ENCODE measurements at regions not wholly inside any gene's neighbourhood (a gene's known extent, or its start where the extent isn't known, plus 50 kb on each side); places are given as distances from the start of the nearest gene placed in this dataset.

DNA sequence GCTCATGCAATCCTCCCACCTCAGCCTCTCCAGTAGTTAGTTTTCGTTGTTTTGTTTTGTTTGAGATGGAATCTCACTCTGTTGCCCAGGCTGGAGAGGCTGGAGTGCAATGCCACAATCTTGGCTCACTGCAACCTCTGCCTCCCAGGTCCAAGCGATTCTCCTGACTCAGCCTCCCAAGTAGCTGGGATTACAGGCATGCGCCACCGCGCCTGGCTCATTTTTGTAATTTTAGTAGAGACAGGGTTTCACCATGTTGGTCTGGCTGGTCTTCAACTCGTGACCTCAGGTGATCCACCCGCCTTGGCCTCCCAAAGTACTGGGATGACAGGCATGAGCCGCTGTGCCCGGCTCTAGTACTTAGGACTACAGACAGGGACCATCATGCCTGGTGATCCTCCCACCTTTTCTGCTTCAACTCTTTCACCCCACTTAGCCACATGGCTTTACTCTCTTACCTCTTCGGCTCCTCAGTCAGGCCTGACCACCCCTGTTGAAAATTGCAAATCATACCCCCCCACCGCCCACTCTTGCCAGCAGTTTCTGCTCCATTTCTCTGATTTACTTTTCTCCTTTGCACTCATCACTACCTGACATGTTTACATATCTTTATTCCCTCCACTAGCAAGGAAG, 157.1 kb upstream of the GRK3 start:
- Histone ChIP-seq H3K4me3 (ENCODE audit: insufficient read depth in 1 of 2, low read depth in 1 of 2, low read length in 2 of 2) (no peak overlapping the region), H3K36me3 (ENCODE audit: control insufficient read depth in 1 of 2, insufficient read depth in 2 of 2, low read depth in 1 of 2, low read length in 2 of 2) (no peaks in the 10 kb centered on the region), H2BK12ac (ENCODE audit: low read length in 2 of 2) (no peak overlapping the region), H2BK5ac (ENCODE audit: low read depth, low read length, poor library complexity, severe bottlenecking) (no peak overlapping the region), H3K9ac (ENCODE audit: low read length) (no peak overlapping the region), H2AFZ (ENCODE audit: low read depth, low read length) (no peak overlapping the region), H2BK15ac (ENCODE audit: low read depth, poor library complexity, severe bottlenecking) (no peak overlapping the region), H3K4me1 (ENCODE audit: control insufficient read depth, insufficient read depth, low read depth, low read length) (peaks cover 20% of the 10 kb centered on the region), H3K79me1 (replicated peaks; ENCODE audit: low read length, poor library complexity, severe bottlenecking) (peaks cover 2% of the 10 kb centered on the region), H4K91ac (ENCODE audit: low read length) (no peak overlapping the region), H4K8ac (ENCODE audit: low read length) (no peak overlapping the region), H3K18ac (ENCODE audit: low read depth in 1 of 2, low read length in 2 of 2) (no peak overlapping the region), H2AK5ac (ENCODE audit: low read length, severe bottlenecking) (no peak overlapping the region), H3K9me3 (ENCODE audit: control insufficient read depth, low read length) (no peaks in the 10 kb centered on the region), H2BK120ac (ENCODE audit: low read depth, low read length) (no peak overlapping the region), H3K4me2 (ENCODE audit: low read length, poor library complexity, severe bottlenecking) (no peak overlapping the region), H3K4ac (ENCODE audit: low read depth in 1 of 2, low read length in 2 of 2) (no peak overlapping the region), H3K27me3 (ENCODE audit: control insufficient read depth in 1 of 2, insufficient read depth in 1 of 2, low read length in 2 of 2) (peaks cover 0 to 4% of the 10 kb centered on the region in 2 experiments), H3K14ac (ENCODE audit: low read length in 2 of 2) (no peak overlapping the region), H3K23ac (ENCODE audit: low read length in 2 of 2) (no peak overlapping the region), H3K27ac (ENCODE audit: low read length, poor library complexity, severe bottlenecking) (no peak overlapping the region)
- no peak for DNase-seq
- WGBS = 94% methylated on average over 11 of the region's 11 CpGs

DNA sequence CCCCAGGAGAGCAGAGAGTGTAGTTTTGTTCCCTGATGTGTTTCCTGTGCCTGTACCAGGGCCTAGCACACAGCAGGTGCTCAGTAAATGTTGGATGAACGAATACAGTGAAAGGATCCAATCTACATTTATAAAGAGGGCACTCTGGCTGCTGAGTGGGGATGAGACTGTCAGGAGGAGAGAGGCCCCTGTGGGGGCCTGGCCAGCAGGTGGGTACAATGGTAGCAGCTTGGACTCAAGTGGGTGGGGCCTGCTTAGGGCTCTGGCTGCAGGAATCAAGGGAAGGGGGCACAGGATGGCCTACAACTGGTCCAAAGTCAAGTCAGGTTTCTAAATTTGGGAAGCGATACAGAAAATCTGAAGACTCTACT, 156.6 kb upstream of the GRK3 start:
- Histone ChIP-seq H2AFZ (ENCODE audit: low read depth, low read length) (no peak overlapping the region), H2BK12ac (ENCODE audit: low read length in 2 of 2) (no peak overlapping the region), H3K79me1 (replicated peaks; ENCODE audit: low read length, poor library complexity, severe bottlenecking) (no peaks in the 10 kb centered on the region), H3K4me2 (ENCODE audit: low read length, poor library complexity, severe bottlenecking) (no peak overlapping the region), H3K36me3 (ENCODE audit: control insufficient read depth in 1 of 2, insufficient read depth in 2 of 2, low read depth in 1 of 2, low read length in 2 of 2) (no peaks in the 10 kb centered on the region), H2BK15ac (ENCODE audit: low read depth, poor library complexity, severe bottlenecking) (no peak overlapping the region), H2BK120ac (ENCODE audit: low read depth, low read length) (no peak overlapping the region), H3K14ac (ENCODE audit: low read length in 2 of 2) (no peak overlapping the region), H3K4ac (ENCODE audit: low read depth in 1 of 2, low read length in 2 of 2) (no peak overlapping the region), H3K9me3 (ENCODE audit: control insufficient read depth, low read length) (no peaks in the 10 kb centered on the region), H3K4me3 (ENCODE audit: insufficient read depth in 1 of 2, low read depth in 1 of 2, low read length in 2 of 2) (no peak overlapping the region), H4K8ac (ENCODE audit: low read length) (no peak overlapping the region), H3K27me3 (ENCODE audit: control insufficient read depth in 1 of 2, insufficient read depth in 1 of 2, low read length in 2 of 2) (peaks cover 0 to 4% of the 10 kb centered on the region in 2 experiments), H3K18ac (ENCODE audit: low read depth in 1 of 2, low read length in 2 of 2) (no peak overlapping the region), H2AK5ac (ENCODE audit: low read length, severe bottlenecking) (no peak overlapping the region), H3K23ac (ENCODE audit: low read length in 2 of 2) (no peak overlapping the region), H4K91ac (ENCODE audit: low read length) (no peak overlapping the region), H3K4me1 (ENCODE audit: control insufficient read depth, insufficient read depth, low read depth, low read length) (peaks cover 15% of the 10 kb centered on the region), H2BK5ac (ENCODE audit: low read depth, low read length, poor library complexity, severe bottlenecking) (no peak overlapping the region), H3K9ac (ENCODE audit: low read length) (no peak overlapping the region), H3K27ac (ENCODE audit: low read length, poor library complexity, severe bottlenecking) (no peak overlapping the region)
- 77% methylated on average over 1 of the region's 2 CpGs for WGBS
- no peak for DNase-seq

DNA sequence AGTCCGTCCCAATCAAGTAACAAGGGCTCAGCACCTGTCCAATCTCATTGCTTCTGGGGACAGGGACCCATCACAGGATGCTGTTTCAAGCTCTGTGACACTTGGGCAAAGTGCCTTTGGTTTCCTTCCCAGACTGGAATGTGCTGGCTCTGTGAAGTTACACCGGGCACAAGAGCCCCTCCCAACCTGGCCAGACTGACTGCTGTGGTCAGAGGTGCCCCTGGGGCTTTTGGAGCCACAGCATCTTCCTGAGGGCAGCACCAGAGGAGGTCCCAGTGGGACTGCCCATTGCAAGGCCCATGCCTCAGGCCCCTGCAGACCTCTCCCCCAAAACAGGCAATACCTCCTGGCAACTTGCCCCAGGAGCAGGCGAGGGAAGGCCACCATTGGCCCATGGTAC, 155.2 kb upstream of the GRK3 start:
- H3K4ac ChIP-seq (ENCODE audit: low read depth in 1 of 2, low read length in 2 of 2) = no peak overlapping the region
- DNase-seq = no peak
- no peak overlapping the region for H3K14ac ChIP-seq (ENCODE audit: low read length in 2 of 2)
- no peak overlapping the region for H2BK120ac ChIP-seq (ENCODE audit: low read depth, low read length)
- H3K27ac ChIP-seq (ENCODE audit: low read length, poor library complexity, severe bottlenecking) = no peak overlapping the region
- H3K27me3 ChIP-seq (ENCODE audit: control insufficient read depth in 1 of 2, insufficient read depth in 1 of 2, low read length in 2 of 2) = peaks cover 5 to 14% of the 10 kb centered on the region in 2 experiments
- no peak overlapping the region for H4K8ac ChIP-seq (ENCODE audit: low read length)
- H2BK5ac ChIP-seq (ENCODE audit: low read depth, low read length, poor library complexity, severe bottlenecking) = no peak overlapping the region
- H3K4me3 ChIP-seq (ENCODE audit: insufficient read depth in 1 of 2, low read depth in 1 of 2, low read length in 2 of 2) = no peak overlapping the region
- H2AFZ ChIP-seq (ENCODE audit: low read depth, low read length) = no peak overlapping the region
- H3K36me3 ChIP-seq (ENCODE audit: control insufficient read depth in 1 of 2, insufficient read depth in 2 of 2, low read depth in 1 of 2, low read length in 2 of 2) = no peaks in the 10 kb centered on the region
- H3K9ac ChIP-seq (ENCODE audit: low read length) = no peak overlapping the region
- H3K79me1 ChIP-seq (replicated peaks; ENCODE audit: low read length, poor library complexity, severe bottlenecking) = no peaks in the 10 kb centered on the region
- 82% methylated on average over 3 of the region's 3 CpGs for WGBS
- no peak overlapping the region for H3K4me2 ChIP-seq (ENCODE audit: low read length, poor library complexity, severe bottlenecking)
- no peak overlapping the region for H3K23ac ChIP-seq (ENCODE audit: low read length in 2 of 2)
- no peak overlapping the region for H2BK15ac ChIP-seq (ENCODE audit: low read depth, poor library complexity, severe bottlenecking)
- H2AK5ac ChIP-seq (ENCODE audit: low read length, severe bottlenecking) = no peak overlapping the region
- no peak overlapping the region for H2BK12ac ChIP-seq (ENCODE audit: low read length in 2 of 2)
- no peak overlapping the region for H3K18ac ChIP-seq (ENCODE audit: low read depth in 1 of 2, low read length in 2 of 2)
- H3K4me1 ChIP-seq (ENCODE audit: control insufficient read depth, insufficient read depth, low read depth, low read length) = peaks cover 6% of the 10 kb centered on the region
- no peak overlapping the region for H4K91ac ChIP-seq (ENCODE audit: low read length)
- no peaks in the 10 kb centered on the region for H3K9me3 ChIP-seq (ENCODE audit: control insufficient read depth, low read length)

DNA sequence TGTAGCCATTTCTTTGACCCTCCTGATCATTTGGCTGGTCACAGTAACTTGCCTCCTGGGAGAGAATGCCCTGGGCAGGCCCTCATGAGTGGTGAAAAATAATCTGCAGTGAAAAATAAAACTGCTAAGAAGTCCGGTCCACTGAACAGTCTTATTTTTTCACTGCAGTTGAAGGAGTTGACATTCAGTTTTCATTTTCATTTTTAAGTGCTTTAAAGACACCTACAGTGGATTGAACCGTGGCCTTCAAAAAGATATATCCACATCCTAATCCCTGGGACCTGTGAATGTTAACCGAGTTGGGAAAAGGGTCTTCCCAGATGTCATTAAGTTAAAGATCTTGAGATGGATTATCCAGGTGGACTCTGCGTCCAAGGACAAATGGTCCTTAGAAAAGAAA, 153.6 kb upstream of the GRK3 start:
- WGBS = 88% methylated on average over 3 of the region's 4 CpGs

More for the DNA sequence above, 153.6 kb upstream of the GRK3 start:
- Histone ChIP-seq H4K91ac (ENCODE audit: low read length) (no peak overlapping the region), H3K14ac (ENCODE audit: low read length in 2 of 2) (no peak overlapping the region), H2BK15ac (ENCODE audit: low read depth, poor library complexity, severe bottlenecking) (no peak overlapping the region), H3K23ac (ENCODE audit: low read length in 2 of 2) (no peak overlapping the region), H3K27me3 (ENCODE audit: control insufficient read depth in 1 of 2, insufficient read depth in 1 of 2, low read length in 2 of 2) (peaks cover 11 to 24% of the 10 kb centered on the region in 2 experiments), H3K79me1 (replicated peaks; ENCODE audit: low read length, poor library complexity, severe bottlenecking) (no peaks in the 10 kb centered on the region), H3K36me3 (ENCODE audit: control insufficient read depth in 1 of 2, insufficient read depth in 2 of 2, low read depth in 1 of 2, low read length in 2 of 2) (no peaks in the 10 kb centered on the region), H3K4ac (ENCODE audit: low read depth in 1 of 2, low read length in 2 of 2) (no peak overlapping the region), H2BK5ac (ENCODE audit: low read depth, low read length, poor library complexity, severe bottlenecking) (no peak overlapping the region), H2AFZ (ENCODE audit: low read depth, low read length) (no peak overlapping the region), H3K4me1 (ENCODE audit: control insufficient read depth, insufficient read depth, low read depth, low read length) (no peaks in the 10 kb centered on the region), H3K4me2 (ENCODE audit: low read length, poor library complexity, severe bottlenecking) (peak overlapping the region; percentile 6), H3K9ac (ENCODE audit: low read length) (no peak overlapping the region), H3K18ac (ENCODE audit: low read depth in 1 of 2, low read length in 2 of 2) (no peak overlapping the region), H3K9me3 (ENCODE audit: control insufficient read depth, low read length) (no peaks in the 10 kb centered on the region), H3K4me3 (ENCODE audit: insufficient read depth in 1 of 2, low read depth in 1 of 2, low read length in 2 of 2) (no peak overlapping the region), H4K8ac (ENCODE audit: low read length) (no peak overlapping the region), H2BK120ac (ENCODE audit: low read depth, low read length) (no peak overlapping the region), H3K27ac (ENCODE audit: low read length, poor library complexity, severe bottlenecking) (no peak overlapping the region), H2AK5ac (ENCODE audit: low read length, severe bottlenecking) (no peak overlapping the region), H2BK12ac (ENCODE audit: low read length in 2 of 2) (no peak overlapping the region)
- no peak for DNase-seq
